A673 (cell line): ENCODE measurements at regions not wholly inside any gene's neighbourhood (a gene's known extent, or its start where the extent isn't known, plus 50 kb on each side); places are given as distances from the start of the nearest gene placed in this dataset.

ENCODE experiments used
- BruUV-seq: library from RNA; stranded (reverse); fragments of 400-500 nt; replicated peaks from 2 replicates; lab custom pipeline; 2021; lab: Mats Ljungman, UMichigan
- CTCF ChIA-PET: fragments of 300-600 bp; sonication (Branson Sonifier 250); formaldehyde crosslinking; loops from one replicate; lab custom pipeline; 2022; ENCODE audit warnings: antibody characterized with exemption; lab: Charles Lee
- POLR2A ChIA-PET: fragments of 300-600 bp; sonication (Branson Sonifier 250); formaldehyde crosslinking; loops from one replicate; lab custom pipeline; 2022; ENCODE audit warnings: antibody characterized with exemption; ENCODE audit not compliant: low non-redundant PET; lab: Charles Lee
- DNase-seq: peaks from one replicate; pipeline ENCODE4 v3.0.0-alpha.2; 2015; ENCODE audit warnings: low spot score
- H3K27ac ChIP-seq: fragments of 200-600 bp; sonication (generic); 2 replicates; pipeline ENCODE4 v1.5.1; 2016; ENCODE audit warnings: mixed run types, low read depth, mild to moderate bottlenecking, mixed read lengths, antibody characterized with exemption, low read length; ENCODE audit not compliant: poor library complexity, severe bottlenecking
- H3K27me3 ChIP-seq: fragments of 200-600 bp; sonication (generic); replicated peaks from 2 replicates; pipeline ENCODE4 v1.6.1; 2017; ENCODE audit warnings: mixed run types, low read depth, mild to moderate bottlenecking, mixed read lengths, antibody characterized with exemption, low read length; ENCODE audit not compliant: insufficient read depth, poor library complexity
- H3K36me3 ChIP-seq: fragments of 200-600 bp; sonication (generic); 2 replicates; pipeline ENCODE4 v1.6.1; 2016; ENCODE audit warnings: mixed run types, mild to moderate bottlenecking, mixed read lengths, antibody characterized with exemption, low read length; ENCODE audit not compliant: insufficient read depth, poor library complexity, severe bottlenecking
- H3K4me1 ChIP-seq: fragments of 200-600 bp; sonication (generic); 2 replicates; pipeline ENCODE4 v1.6.1; 2017; ENCODE audit warnings: mixed run types, mild to moderate bottlenecking, mixed read lengths, antibody characterized with exemption, low read length; ENCODE audit not compliant: insufficient read depth, poor library complexity, severe bottlenecking
- H3K4me3 ChIP-seq: fragments of 200-600 bp; sonication (generic); 2 replicates; pipeline ENCODE4 v1.5.1; 2016; ENCODE audit warnings: low read depth, mixed run types, mild to moderate bottlenecking, mixed read lengths, low read length; ENCODE audit not compliant: poor library complexity, severe bottlenecking
- H3K9me3 ChIP-seq: fragments of 200-600 bp; sonication (generic); 2 replicates; pipeline ENCODE4 v1.6.1; 2016; ENCODE audit warnings: mixed run types, low read depth, mild to moderate bottlenecking, mixed read lengths, antibody characterized with exemption, low read length; ENCODE audit not compliant: poor library complexity, severe bottlenecking
- CTCF ChIP-seq: fragments of 300-800, 200-600 bp; sonication (generic); conservative IDR thresholded peaks from 2 replicates; pipeline ENCODE4 v1.5.1; 2017; ENCODE audit warnings: low read depth, mild to moderate bottlenecking, antibody characterized with exemption, low read length, moderate library complexity, mixed read lengths
- EZH2 ChIP-seq: fragments of 200-600 bp; sonication (generic); IDR thresholded peaks from 2 replicates; pipeline ENCODE4 v1.6.1; 2017; ENCODE audit warnings: borderline replicate concordance, low read depth, mild to moderate bottlenecking, mixed read lengths, antibody characterized with exemption, low read length; ENCODE audit not compliant: poor library complexity, severe bottlenecking
- intact Hi-C: fragments of 100-400 bp; cut with micrococcal nuclease; formaldehyde crosslinking; loops from one replicate; pipeline ENCODE4 v1.10.0; 2022; ENCODE audit not compliant: unreplicated experiment

- TF ChIP-seq CTCF = no peak
- no peak for TF ChIP-seq EZH2
- no TSS peak for BruUV-seq
- CTCF ChIA-PET = no interaction called here
- no peaks in the 10 kb centered on the region for H3K36me3 ChIP-seq
- no peak overlapping the region for H3K27ac ChIP-seq
- H3K4me3 ChIP-seq = no peak overlapping the region
- POLR2A ChIA-PET = no interaction called here
- H3K9me3 ChIP-seq = peaks cover 7% of the 10 kb centered on the region
- no peaks in the 10 kb centered on the region for H3K27me3 ChIP-seq
- intact Hi-C loops = no loop called here
- no peak for DNase-seq
- H3K4me1 ChIP-seq = peaks cover 9% of the 10 kb centered on the region
These were observed 139.4 kb upstream of the PRICKLE1 start for GRCh38 chr12:42728770-42729534.

- Histone ChIP-seq H3K4me1 (peaks cover 9% of the 10 kb centered on the region), H3K27ac (no peak overlapping the region), H3K36me3 (no peaks in the 10 kb centered on the region), H3K9me3 (peaks cover 7% of the 10 kb centered on the region), H3K27me3 (no peaks in the 10 kb centered on the region), H3K4me3 (no peak overlapping the region)
- no TSS peak for BruUV-seq
- CTCF ChIA-PET = no interaction called here
- intact Hi-C loops = no loop called here
- POLR2A ChIA-PET = no interaction called here
- no peak for TF ChIP-seq CTCF
- no peak for TF ChIP-seq EZH2
- no peak for DNase-seq
These were observed 138.7 kb upstream of the PRICKLE1 start for GRCh38 chr12:42728287-42728686.

- H3K4me3 ChIP-seq = no peak overlapping the region
- intact Hi-C loops = no loop called here
- peaks cover 7% of the 10 kb centered on the region for H3K9me3 ChIP-seq
- H3K27me3 ChIP-seq = no peaks in the 10 kb centered on the region
- no peaks in the 10 kb centered on the region for H3K36me3 ChIP-seq
- CTCF ChIA-PET = no interaction called here
- no peak for TF ChIP-seq EZH2
- no peak for TF ChIP-seq CTCF
- no peak for DNase-seq
- no peak overlapping the region for H3K27ac ChIP-seq
- BruUV-seq = no TSS peak
- no peaks in the 10 kb centered on the region for H3K4me1 ChIP-seq
- POLR2A ChIA-PET = no interaction called here
These were observed 136.3 kb upstream of the PRICKLE1 start for GRCh38 chr12:42725809-42726208.
